GM18870 (cell line): ENCODE measurements at regions not wholly inside any gene's neighbourhood (a gene's known extent, or its start where the extent isn't known, plus 50 kb on each side); places are given as distances from the start of the nearest gene placed in this dataset.

ENCODE experiments used
- ATAC-seq: cut with Tn5 transposase; IDR thresholded peaks from one replicate; pipeline ENCODE4 v1.9.1; 2021; ENCODE audit warnings: moderate library complexity; ENCODE audit not compliant: unreplicated experiment

DNA sequence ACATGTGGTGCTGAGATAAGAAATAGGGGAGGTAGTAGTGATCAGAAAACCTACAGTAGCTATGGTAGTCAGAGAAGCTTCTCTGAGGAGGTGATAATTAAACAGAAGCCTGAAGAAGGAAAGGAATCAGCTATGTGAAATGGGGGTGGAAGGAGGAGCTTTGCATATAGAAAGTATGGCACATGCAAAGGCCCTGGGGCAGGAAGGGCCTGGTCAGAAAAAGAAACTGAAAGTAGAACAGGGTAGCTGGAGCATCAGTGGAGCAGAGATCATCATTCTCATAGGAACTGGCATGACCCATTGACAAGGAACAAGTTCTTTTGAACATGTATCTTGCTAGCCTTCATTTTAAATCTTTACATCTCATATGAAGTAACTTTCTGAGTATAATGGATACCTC, 80.7 kb upstream of the ADRA1B start:
- ATAC-seq: no peak

DNA sequence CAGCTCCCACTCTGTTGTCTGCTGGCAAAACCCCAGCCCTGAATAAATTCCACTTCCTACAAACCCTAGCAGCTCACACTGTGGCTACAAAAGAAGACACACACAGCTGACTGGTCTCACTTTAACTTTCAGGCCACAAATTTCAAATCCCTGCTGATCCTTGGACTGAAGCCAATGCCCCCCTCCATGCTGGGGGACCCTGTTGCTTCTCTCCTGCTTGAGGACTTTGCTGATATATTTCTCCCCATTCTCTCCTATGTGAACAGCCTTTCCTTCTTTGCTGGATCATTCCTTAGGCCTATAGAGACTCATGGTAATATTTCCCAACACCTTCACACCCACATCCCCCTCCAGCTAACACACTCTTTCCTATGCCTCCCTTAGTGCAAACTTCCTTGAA, 79.6 kb upstream of the ADRA1B start:
- ATAC-seq: no peak

DNA sequence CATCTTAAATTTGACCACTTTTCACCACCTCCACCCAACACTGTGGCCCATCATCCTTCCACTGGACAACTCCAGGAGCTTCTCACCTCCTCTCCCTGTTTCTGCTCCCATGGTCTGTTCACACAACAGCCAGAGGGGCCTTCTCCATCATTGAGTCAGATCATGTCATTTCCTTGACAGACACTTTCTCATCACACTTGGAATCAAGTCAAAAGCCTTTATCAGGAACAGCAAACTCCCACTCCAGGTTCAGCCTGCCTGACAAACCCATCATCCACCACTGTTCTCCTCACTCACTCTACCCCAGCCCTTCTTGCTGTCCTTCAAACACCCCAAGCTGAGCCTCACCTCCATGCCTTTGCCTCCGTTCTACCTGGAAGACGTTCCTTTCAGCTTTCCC, 78.4 kb upstream of the ADRA1B start:
- no peak for ATAC-seq

DNA sequence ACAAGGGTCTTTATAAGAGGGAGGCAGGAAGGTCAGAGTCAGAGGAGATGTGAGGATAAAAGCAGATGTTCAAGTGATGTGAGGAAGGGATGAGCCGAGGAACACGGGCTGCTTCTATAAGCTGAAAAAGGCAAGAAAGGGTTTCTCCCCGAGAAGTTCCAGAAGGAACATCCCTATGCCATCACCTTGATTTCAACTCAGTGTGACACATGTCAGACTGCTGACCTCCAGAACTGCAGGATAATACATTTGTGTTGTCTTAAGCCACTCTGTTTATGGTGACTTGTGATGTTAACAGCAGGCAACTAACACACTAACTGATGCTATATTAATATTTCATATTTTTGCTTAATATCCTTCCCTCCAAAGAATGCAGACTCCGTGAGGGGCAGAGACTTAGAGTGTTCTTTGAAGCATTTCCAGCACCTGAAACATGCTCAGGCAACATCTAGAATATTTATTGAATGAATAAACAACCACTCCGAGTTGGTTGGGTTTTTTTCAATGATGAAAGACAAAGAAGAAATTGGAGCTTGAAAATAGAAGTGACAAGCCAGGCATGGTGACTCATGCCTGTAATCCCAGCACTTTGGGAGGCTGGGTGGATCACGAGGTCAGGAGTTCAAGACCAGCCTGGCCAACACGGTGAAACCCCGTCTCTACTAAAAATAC, 77.6 kb upstream of the ADRA1B start:
- no peak for ATAC-seq

DNA sequence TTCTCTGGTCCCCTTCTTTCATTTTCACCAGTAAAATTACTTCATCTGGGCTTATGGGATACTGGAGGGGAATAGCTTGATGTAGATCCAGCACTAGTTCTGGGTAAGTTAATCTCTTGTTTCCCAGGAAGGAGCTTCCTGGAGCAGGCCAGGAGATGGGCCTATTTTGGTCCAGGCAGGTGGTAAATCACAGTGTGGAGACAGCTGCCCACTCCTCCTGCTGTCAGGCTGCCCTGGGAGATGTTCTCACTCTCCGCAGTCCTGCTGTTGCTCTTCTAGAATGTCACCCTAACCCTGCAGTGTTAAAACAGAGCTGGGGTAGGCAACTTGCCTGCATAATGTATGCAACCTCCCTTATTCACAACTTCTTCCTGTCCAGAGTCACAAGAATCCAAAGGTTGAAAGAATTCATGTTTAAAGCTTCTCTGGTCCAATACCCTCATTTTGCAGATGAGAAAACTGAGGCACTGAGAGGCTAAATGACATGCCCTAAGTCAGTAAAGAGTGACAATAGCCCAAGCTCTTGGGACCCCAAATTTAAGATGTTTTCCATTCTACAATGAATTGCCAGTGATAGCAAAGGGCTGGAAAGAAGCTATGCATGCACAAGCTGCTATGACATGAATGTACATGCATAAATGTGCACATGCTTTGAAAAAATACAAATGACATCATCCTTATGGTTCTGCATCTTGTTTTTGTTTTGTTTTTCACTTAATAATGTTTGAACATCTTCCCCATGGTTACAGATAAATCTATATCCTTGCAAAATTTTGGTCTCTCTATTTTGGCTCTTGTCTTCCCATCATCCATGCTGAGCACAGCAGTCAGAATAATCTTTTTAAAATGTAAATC, 71.8 kb upstream of the ADRA1B start:
- no peak for ATAC-seq

DNA sequence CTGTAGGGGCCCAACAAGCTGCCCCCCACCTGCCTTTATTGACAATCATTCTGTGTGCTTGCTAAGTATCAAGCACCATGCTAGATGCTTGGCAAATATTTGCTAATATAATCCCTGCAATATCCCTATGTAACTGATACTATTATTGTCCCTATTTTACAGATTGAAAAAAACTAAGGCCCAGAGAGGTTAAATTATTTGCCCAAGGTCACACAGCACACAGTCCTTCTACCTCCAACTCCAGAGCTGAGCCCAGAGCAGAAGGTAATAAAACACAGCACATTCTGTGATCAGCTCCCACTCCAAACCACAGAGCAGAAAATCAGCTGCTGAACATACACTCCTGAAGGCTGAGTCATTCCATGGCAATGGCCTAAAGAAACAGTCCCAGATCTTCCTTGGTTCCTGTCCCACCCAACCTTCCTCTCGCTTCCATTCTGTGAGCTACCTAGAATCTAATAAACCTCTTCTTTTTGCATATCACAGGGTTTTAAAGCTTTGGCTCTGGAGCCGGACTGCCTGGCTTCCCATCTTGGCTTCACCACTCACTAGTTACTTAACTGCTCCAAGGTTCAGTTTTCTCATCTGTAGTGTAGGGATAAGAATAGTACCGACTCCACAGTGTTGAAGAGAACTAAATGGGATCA, 66.7 kb upstream of the ADRA1B start:
- ATAC-seq: no peak

- ATAC-seq: no peak
Observed at GRCh38 chr5:159850160-159850559, 66.1 kb upstream of the ADRA1B start.

DNA sequence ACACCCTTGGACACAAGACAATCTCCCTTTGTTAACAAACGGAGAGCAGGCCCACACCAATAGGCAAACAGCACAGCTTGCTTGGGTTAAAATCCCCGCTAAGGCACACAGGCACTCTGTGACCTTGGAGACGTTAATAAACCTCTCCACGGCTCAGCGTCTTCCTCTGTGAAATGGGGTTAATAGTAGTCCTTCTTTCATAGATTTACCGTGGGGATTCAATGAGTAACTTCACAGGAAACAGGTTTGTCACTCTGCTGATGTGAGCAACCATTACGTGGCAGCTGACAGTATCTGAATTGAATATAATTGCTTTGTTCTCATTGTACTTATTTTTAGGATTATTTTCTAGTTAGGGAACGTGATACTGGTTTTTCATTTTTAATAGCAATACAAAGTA, 65.2 kb upstream of the ADRA1B start:
- ATAC-seq: no peak

GRCh38 chr5:159854916-159855315, 61.4 kb upstream of the ADRA1B start:
- ATAC-seq: no peak

DNA sequence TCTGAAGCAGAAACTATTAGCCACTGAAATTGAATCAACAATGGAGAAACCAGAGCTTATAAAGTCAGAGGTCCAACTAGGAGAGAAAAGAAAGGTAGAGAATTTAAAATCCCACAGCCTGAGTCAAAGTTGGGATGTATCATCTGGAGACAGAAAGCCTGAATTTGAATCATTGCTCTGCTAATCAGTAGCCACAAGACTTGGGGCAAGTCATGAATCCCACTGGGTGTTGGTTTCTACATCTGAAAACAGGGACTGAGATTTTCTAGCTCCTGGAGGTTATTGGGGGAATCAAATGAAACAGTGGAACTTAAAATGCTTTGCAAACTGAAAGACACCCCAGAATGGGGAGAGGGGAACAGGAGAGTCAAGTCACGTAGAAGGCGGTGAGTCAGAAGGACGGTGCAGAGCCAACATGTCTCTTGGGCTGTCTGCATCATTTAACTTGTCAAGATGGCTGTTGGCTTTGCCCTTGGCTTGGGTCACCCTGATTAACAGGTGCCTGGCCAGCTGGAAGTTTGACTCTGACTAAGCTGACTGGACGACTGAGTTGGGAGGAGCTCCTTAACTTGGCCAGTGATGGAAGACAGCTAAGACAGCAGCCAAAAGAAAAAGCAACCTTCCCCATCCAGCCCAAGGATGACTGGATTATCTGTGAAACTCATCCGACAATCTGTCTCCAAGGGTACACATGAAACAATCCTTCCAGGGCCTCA, 60.6 kb upstream of the ADRA1B start:
- no peak for ATAC-seq

GRCh38 chr5:159858871-159859270, 57.4 kb upstream of the ADRA1B start:
- no peak for ATAC-seq

DNA sequence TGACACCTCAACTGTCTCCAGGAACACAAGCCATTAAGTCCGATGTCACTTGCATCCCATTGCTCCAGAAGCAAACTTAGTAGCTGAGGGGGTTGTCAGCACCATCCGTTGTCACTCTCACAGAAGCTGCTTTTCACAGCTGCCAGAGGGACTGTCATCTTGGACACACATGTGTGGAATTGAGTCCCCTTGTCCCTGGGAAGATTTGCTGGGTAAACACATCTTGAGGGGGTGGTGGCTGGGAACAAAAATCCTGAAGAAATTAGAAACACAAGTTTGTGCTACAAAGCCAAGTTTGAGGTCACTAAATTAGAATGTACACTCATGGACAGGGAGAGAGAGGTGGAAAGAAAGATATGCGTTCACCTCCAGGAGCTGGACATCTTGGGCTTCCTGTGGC, 55.2 kb upstream of the ADRA1B start:
- no peak for ATAC-seq

- ATAC-seq: peak; percentile 88
Observed at GRCh38 chr5:159864885-159865691, 51.2 kb upstream of the ADRA1B start.

- no peak for ATAC-seq
Observed at GRCh38 chr5:159866093-159866492, 50.2 kb upstream of the ADRA1B start.
